ENCODE measurements at regions not wholly inside any gene's neighbourhood (a gene's known extent, or its start where the extent isn't known, plus 50 kb on each side); places are given as distances from the start of the nearest gene placed in this dataset.
A peak's percentile ranks its signal among the peaks of the same experiment; 100 is the strongest.

GRCh38 chr1:78329475-78329874 is 161.3 kb upstream of the PTGFR start:
- peaks cover 0 to 2% (median 0%) of the 10 kb centered on the region in 7 donors for H3K9me3 Mint-ChIP-seq
- Histone ChIP-seq H2AFZ (ENCODE audit: insufficient read depth, low read depth, low read length, poor library complexity, severe bottlenecking) (no peak overlapping the region), H3K9ac (ENCODE audit: insufficient read depth, low read length, poor library complexity, severe bottlenecking) (no peak overlapping the region), H3K27ac (ENCODE audit: low read depth in 1 of 2, low read length in 2 of 2) (no peak overlapping the region), H3K4me2 (replicated peaks; ENCODE audit: extremely low read depth, low read length, poor library complexity, severe bottlenecking) (no peak overlapping the region), H3K9me3 (replicated peaks in 1 of 2; ENCODE audit: control insufficient read depth in 1 of 2, insufficient read depth in 1 of 2, low read length in 2 of 2) (no peaks in the 10 kb centered on the region), H4K20me1 (ENCODE audit: insufficient read depth, low read length) (no peaks in the 10 kb centered on the region), H3K36me3 (replicated peaks in 1 of 2; ENCODE audit: control insufficient read depth in 1 of 2, insufficient read depth in 2 of 2, low read length in 2 of 2) (no peaks in the 10 kb centered on the region), H3K27me3 (ENCODE audit: control insufficient read depth in 2 of 2, insufficient read depth in 2 of 2, low read length in 2 of 2) (no peaks in the 10 kb centered on the region), H3K4me3 (replicated peaks in 1 of 3; ENCODE audit: low read depth in 2 of 3, low read length in 3 of 3) (no peak overlapping the region), H3K4me1 (ENCODE audit: control insufficient read depth in 1 of 2, insufficient read depth in 2 of 2, low read length in 2 of 2) (no peaks in the 10 kb centered on the region), H3K79me2 (ENCODE audit: insufficient read depth, low read length) (no peaks in the 10 kb centered on the region)
- H3K36me3 Mint-ChIP-seq = no peaks in the 10 kb centered on the region
- intact Hi-C loops (cut with micrococcal nuclease) = no loop called here
- TF ChIP-seq CTCF (IDR thresholded peaks at IDR 0.05) = no peak
- H3K4me3 Mint-ChIP-seq = no peak overlapping the region
- WGBS (ENCODE audit: insufficient coverage) = 80% methylated on average over 1 of the region's 5 CpGs
- peaks cover 0 to 2% (median 2%) of the 10 kb centered on the region in 3 donors for H3K27me3 Mint-ChIP-seq (ENCODE audit: low read depth in 3 of 3)
- peak overlapping the region in 1 of 7 donors; percentile 14 for H3K27ac Mint-ChIP-seq
- no peak for DNase-seq
- no peaks in the 10 kb centered on the region for H3K4me1 Mint-ChIP-seq

GRCh38 chr1:78331799-78332198 is 159.0 kb upstream of the PTGFR start:
- whole genome bisulfite sequencing (ENCODE audit: insufficient coverage) = no CpG with 5 or more reads among the region's 1 CpG
- no peak for DNase-seq
- intact Hi-C loops (cut with micrococcal nuclease) = no loop called here
- Histone ChIP-seq H4K20me1 (ENCODE audit: insufficient read depth, low read length) (no peaks in the 10 kb centered on the region), H3K27ac (ENCODE audit: low read depth in 1 of 2, low read length in 2 of 2) (no peak overlapping the region), H2AFZ (ENCODE audit: insufficient read depth, low read depth, low read length, poor library complexity, severe bottlenecking) (no peak overlapping the region), H3K27me3 (ENCODE audit: control insufficient read depth in 2 of 2, insufficient read depth in 2 of 2, low read length in 2 of 2) (no peaks in the 10 kb centered on the region), H3K4me1 (ENCODE audit: control insufficient read depth in 1 of 2, insufficient read depth in 2 of 2, low read length in 2 of 2) (no peaks in the 10 kb centered on the region), H3K36me3 (replicated peaks in 1 of 2; ENCODE audit: control insufficient read depth in 1 of 2, insufficient read depth in 2 of 2, low read length in 2 of 2) (no peaks in the 10 kb centered on the region), H3K79me2 (ENCODE audit: insufficient read depth, low read length) (no peaks in the 10 kb centered on the region), H3K4me3 (replicated peaks in 1 of 3; ENCODE audit: low read depth in 2 of 3, low read length in 3 of 3) (no peak overlapping the region), H3K9ac (ENCODE audit: insufficient read depth, low read length, poor library complexity, severe bottlenecking) (no peak overlapping the region), H3K4me2 (replicated peaks; ENCODE audit: extremely low read depth, low read length, poor library complexity, severe bottlenecking) (no peak overlapping the region), H3K9me3 (replicated peaks in 1 of 2; ENCODE audit: control insufficient read depth in 1 of 2, insufficient read depth in 1 of 2, low read length in 2 of 2) (no peaks in the 10 kb centered on the region)
- peaks cover 0 to 2% (median under 1%) of the 10 kb centered on the region in 7 donors for H3K9me3 Mint-ChIP-seq
- peaks cover 0 to 5% (median 2%) of the 10 kb centered on the region in 3 donors for H3K27me3 Mint-ChIP-seq (ENCODE audit: low read depth in 3 of 3)
- no peaks in the 10 kb centered on the region for H3K4me1 Mint-ChIP-seq
- no peaks in the 10 kb centered on the region for H3K36me3 Mint-ChIP-seq
- H3K27ac Mint-ChIP-seq = no peak overlapping the region
- no peak for TF ChIP-seq CTCF (IDR thresholded peaks at IDR 0.05)
- H3K4me3 Mint-ChIP-seq = no peak overlapping the region

Data from CD14-positive monocyte (primary cell).